ENCODE measurements at regions not wholly inside any gene's neighbourhood (a gene's known extent, or its start where the extent isn't known, plus 50 kb on each side); places are given as distances from the start of the nearest gene placed in this dataset.

DNA sequence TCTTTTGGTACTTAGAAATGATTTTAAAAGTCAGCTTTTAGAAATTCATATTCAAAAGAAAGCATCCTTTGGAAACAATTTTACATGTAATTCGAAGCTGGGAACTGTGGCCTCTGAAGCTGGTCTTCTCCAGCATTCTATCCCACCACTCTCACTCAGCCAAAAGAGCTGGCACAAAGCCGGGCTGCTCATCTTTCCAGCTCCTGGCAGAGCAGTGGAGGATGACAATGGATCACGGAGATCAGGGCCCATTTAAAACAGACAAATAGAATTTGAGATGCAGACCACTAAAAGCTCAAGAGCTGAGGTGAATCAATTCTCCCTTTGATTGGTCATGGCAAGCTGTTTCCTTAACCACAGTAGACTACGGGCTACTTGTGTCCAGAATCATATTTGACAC, 60.6 kb downstream of the OTOR start:
- no peaks in the 10 kb centered on the region for H3K36me3 ChIP-seq (replicated peaks in 1 of 2; ENCODE audit: control insufficient read depth in 1 of 2, insufficient read depth in 2 of 2, low read length in 2 of 2)
- intact Hi-C loops (cut with micrococcal nuclease), result loop anchor here in 1 of 2 donors (5.0 kb wide), 1 partner anchor 624 kb away; no protein-coding TSS in a partner anchor

DNA sequence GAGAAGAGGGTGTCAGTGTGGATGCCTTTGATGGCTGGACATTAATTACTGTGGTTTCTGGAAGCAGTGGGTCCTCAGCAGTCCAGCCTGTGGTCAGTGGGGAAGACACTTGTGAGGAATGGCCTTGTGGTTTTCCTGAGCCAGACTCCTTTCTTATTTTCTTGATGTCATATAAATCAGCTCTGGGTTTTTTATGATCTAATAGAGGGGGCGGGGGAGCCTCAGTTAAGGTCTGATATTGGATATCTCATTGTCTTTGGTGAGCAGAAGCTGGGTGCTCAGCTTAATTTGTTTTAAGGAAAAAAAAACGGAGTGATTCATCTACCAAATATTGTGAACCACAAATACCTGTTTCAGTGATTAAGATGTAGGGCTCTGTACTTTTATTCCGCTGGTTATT, 62.1 kb downstream of the OTOR start:
- no peaks in the 10 kb centered on the region for H3K4me1 ChIP-seq (ENCODE audit: control insufficient read depth in 1 of 2, insufficient read depth in 2 of 2, low read length in 2 of 2)
- no peaks in the 10 kb centered on the region for H3K79me2 ChIP-seq (ENCODE audit: insufficient read depth, low read length)
- H3K27ac ChIP-seq (ENCODE audit: low read depth in 1 of 2, low read length in 2 of 2), result no peak overlapping the region
- peaks cover 0 to 2% of the 10 kb centered on the region in 2 donors for H3K27me3 ChIP-seq (ENCODE audit: control insufficient read depth in 2 of 2, insufficient read depth in 2 of 2, low read length in 2 of 2)
- intact Hi-C loops (cut with micrococcal nuclease), result no loop called here
- H4K20me1 ChIP-seq (ENCODE audit: insufficient read depth, low read length), result no peaks in the 10 kb centered on the region
- no peak overlapping the region for H2AFZ ChIP-seq (ENCODE audit: insufficient read depth, low read depth, low read length, poor library complexity, severe bottlenecking)
- no peak for DNase-seq
- no peak overlapping the region for H3K4me2 ChIP-seq (replicated peaks; ENCODE audit: extremely low read depth, low read length, poor library complexity, severe bottlenecking)
- H3K9me3 ChIP-seq (replicated peaks in 1 of 2; ENCODE audit: control insufficient read depth in 1 of 2, insufficient read depth in 1 of 2, low read length in 2 of 2), result no peaks in the 10 kb centered on the region
- TF ChIP-seq, protein P1, sequence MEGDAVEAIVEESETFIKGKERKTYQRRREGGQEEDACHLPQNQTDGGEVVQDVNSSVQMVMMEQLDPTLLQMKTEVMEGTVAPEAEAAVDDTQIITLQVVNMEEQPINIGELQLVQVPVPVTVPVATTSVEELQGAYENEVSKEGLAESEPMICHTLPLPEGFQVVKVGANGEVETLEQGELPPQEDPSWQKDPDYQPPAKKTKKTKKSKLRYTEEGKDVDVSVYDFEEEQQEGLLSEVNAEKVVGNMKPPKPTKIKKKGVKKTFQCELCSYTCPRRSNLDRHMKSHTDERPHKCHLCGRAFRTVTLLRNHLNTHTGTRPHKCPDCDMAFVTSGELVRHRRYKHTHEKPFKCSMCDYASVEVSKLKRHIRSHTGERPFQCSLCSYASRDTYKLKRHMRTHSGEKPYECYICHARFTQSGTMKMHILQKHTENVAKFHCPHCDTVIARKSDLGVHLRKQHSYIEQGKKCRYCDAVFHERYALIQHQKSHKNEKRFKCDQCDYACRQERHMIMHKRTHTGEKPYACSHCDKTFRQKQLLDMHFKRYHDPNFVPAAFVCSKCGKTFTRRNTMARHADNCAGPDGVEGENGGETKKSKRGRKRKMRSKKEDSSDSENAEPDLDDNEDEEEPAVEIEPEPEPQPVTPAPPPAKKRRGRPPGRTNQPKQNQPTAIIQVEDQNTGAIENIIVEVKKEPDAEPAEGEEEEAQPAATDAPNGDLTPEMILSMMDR (IDR thresholded peaks at IDR 0.05), result no peak
- no peaks in the 10 kb centered on the region for H3K4me1 Mint-ChIP-seq
- peak overlapping the region in 1 of 7 donors; percentile 18 for H3K27ac Mint-ChIP-seq
- H3K4me3 Mint-ChIP-seq, result no peak overlapping the region
- no peak overlapping the region for H3K4me3 ChIP-seq (replicated peaks in 1 of 3; ENCODE audit: low read depth in 2 of 3, low read length in 3 of 3)
- no peaks in the 10 kb centered on the region for H3K36me3 ChIP-seq (replicated peaks in 1 of 2; ENCODE audit: control insufficient read depth in 1 of 2, insufficient read depth in 2 of 2, low read length in 2 of 2)
- H3K9me3 Mint-ChIP-seq, result no peaks in the 10 kb centered on the region
- H3K36me3 Mint-ChIP-seq, result no peaks in the 10 kb centered on the region
- peaks cover 2 to 15% (median 7%) of the 10 kb centered on the region in 3 donors for H3K27me3 Mint-ChIP-seq (ENCODE audit: low read depth in 3 of 3)
- WGBS (ENCODE audit: insufficient coverage), result no CpG with 5 or more reads among the region's 3 CpGs
- H3K9ac ChIP-seq (ENCODE audit: insufficient read depth, low read length, poor library complexity, severe bottlenecking), result no peak overlapping the region

More for the DNA sequence above, 60.6 kb downstream of the OTOR start:
- no peaks in the 10 kb centered on the region for H3K4me1 ChIP-seq (ENCODE audit: control insufficient read depth in 1 of 2, insufficient read depth in 2 of 2, low read length in 2 of 2)
- H2AFZ ChIP-seq (ENCODE audit: insufficient read depth, low read depth, low read length, poor library complexity, severe bottlenecking), result no peak overlapping the region
- TF ChIP-seq, protein P1 (IDR thresholded peaks at IDR 0.05), result no peak
- H3K9ac ChIP-seq (ENCODE audit: insufficient read depth, low read length, poor library complexity, severe bottlenecking), result no peak overlapping the region
- DNase-seq, result no peak
- H3K27ac ChIP-seq (ENCODE audit: low read depth in 1 of 2, low read length in 2 of 2), result no peak overlapping the region
- H4K20me1 ChIP-seq (ENCODE audit: insufficient read depth, low read length), result no peaks in the 10 kb centered on the region
- 93% methylated on average over 2 of the region's 4 CpGs for WGBS (ENCODE audit: insufficient coverage)
- H3K4me3 ChIP-seq (replicated peaks in 1 of 3; ENCODE audit: low read depth in 2 of 3, low read length in 3 of 3), result no peak overlapping the region
- no peak overlapping the region for H3K27ac Mint-ChIP-seq
- no peak overlapping the region for H3K4me2 ChIP-seq (replicated peaks; ENCODE audit: extremely low read depth, low read length, poor library complexity, severe bottlenecking)
- no peaks in the 10 kb centered on the region for H3K4me1 Mint-ChIP-seq
- H3K4me3 Mint-ChIP-seq, result no peak overlapping the region
- no peaks in the 10 kb centered on the region for H3K9me3 Mint-ChIP-seq
- peaks cover 2 to 16% (median 7%) of the 10 kb centered on the region in 3 donors for H3K27me3 Mint-ChIP-seq (ENCODE audit: low read depth in 3 of 3)
- H3K27me3 ChIP-seq (ENCODE audit: control insufficient read depth in 2 of 2, insufficient read depth in 2 of 2, low read length in 2 of 2), result peaks cover 0 to 2% of the 10 kb centered on the region in 2 donors
- H3K9me3 ChIP-seq (replicated peaks in 1 of 2; ENCODE audit: control insufficient read depth in 1 of 2, insufficient read depth in 1 of 2, low read length in 2 of 2), result no peaks in the 10 kb centered on the region
- no peaks in the 10 kb centered on the region for H3K79me2 ChIP-seq (ENCODE audit: insufficient read depth, low read length)
- H3K36me3 Mint-ChIP-seq, result no peaks in the 10 kb centered on the region

Measured in CD14-positive monocyte (primary cell).